ENCODE measurements at regions not wholly inside any gene's neighbourhood (a gene's known extent, or its start where the extent isn't known, plus 50 kb on each side); places are given as distances from the start of the nearest gene placed in this dataset.
"Not testable (repeated sequence)": the region's sequence is repeated elsewhere in the genome, so short reads cannot be mapped to it uniquely, and the experiment has no call there.

DNA sequence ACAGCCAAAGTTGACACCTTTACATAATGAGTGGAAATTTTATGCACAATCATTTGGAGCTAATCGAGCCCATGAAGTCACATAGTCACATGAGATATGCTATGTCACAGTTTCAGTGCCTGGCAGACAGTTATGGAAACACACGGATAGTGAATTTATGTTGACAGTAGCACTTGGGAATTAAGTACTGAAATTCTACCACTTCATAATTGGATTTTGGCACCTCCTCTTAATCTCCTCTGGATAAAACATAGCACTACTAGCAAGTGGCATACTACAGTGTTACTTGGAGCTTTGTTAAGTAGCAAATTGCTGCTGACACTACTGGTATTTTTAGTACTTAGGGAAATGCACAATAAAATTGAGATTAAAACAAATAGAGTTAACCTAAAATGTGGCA is 1679.4 kb downstream of the OTOL1 start:
- no peak for DNase-seq (ENCODE audit: insufficient read length, low spot score)
- TF ChIP-seq, protein P1, sequence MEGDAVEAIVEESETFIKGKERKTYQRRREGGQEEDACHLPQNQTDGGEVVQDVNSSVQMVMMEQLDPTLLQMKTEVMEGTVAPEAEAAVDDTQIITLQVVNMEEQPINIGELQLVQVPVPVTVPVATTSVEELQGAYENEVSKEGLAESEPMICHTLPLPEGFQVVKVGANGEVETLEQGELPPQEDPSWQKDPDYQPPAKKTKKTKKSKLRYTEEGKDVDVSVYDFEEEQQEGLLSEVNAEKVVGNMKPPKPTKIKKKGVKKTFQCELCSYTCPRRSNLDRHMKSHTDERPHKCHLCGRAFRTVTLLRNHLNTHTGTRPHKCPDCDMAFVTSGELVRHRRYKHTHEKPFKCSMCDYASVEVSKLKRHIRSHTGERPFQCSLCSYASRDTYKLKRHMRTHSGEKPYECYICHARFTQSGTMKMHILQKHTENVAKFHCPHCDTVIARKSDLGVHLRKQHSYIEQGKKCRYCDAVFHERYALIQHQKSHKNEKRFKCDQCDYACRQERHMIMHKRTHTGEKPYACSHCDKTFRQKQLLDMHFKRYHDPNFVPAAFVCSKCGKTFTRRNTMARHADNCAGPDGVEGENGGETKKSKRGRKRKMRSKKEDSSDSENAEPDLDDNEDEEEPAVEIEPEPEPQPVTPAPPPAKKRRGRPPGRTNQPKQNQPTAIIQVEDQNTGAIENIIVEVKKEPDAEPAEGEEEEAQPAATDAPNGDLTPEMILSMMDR (IDR thresholded peaks at IDR 0.05; ENCODE audit: insufficient read depth, missing control alignments), result no peak
- FAIRE-seq, result peak; percentile 56

DNA sequence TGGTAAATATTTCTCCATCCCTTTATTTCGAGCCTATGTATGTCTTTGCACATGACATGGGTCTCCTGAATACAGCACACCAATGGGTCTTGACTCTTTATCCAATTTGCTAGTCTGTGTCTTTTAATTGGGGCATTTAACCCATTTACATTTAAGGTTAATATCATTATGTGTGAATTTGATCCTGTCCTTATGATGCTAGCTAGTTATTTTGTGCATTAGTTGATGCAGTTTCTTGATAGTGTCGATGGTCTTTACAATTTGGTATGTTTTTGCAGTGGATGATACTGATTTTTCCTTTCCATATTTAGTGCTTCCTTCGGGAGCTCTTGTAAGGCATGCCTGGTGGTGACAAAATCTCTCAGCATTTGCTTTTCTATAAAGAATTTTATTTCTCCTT is 1675.9 kb downstream of the OTOL1 start:
- FAIRE-seq, result not testable (repeated sequence)

DNA sequence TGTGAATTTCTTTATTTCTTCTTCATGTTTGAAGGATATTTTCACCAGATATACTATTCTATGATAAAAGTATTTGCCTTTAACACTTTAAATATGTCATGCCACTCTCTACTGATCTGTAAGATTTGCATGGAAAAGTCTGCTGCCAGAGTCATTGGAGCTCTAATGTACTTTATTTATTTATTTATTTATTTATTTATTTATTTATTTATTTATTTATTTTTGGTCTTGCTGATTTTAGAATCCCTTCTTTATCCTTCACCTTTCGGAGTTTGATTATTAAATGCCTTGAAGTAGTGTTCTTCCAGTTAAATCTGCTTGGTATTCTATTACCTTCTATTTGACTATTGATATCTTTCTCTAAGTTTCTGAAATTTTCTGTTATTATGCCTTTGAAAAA is 1669.6 kb downstream of the OTOL1 start:
- TF ChIP-seq, protein P1 (IDR thresholded peaks at IDR 0.05; ENCODE audit: insufficient read depth, missing control alignments), result no peak
- FAIRE-seq, result no peak
- DNase-seq (ENCODE audit: insufficient read length, low spot score), result no peak

More for the DNA sequence above, 1675.9 kb downstream of the OTOL1 start:
- DNase-seq (ENCODE audit: insufficient read length, low spot score), result not testable (repeated sequence)

DNA sequence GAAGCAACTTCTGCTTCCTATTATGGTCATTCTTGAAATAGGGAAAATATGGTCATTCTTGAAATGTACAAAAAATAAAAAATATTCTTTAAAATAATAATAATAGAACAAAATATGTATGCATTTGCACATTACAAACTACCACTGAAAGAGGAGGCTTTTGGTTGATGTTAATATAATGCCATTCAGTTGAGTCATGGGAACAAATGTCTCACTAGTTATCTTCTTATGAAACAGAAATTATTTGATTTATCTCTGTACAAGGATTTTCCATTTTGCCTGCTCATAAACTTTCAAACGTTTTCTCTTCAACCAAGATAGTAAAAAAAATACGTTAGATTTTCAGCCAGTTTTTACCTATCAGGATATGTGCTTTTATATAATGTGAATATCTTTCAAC is 1662.7 kb downstream of the OTOL1 start:
- DNase-seq (ENCODE audit: insufficient read length, low spot score) (no peak), FAIRE-seq (no peak)
- TF ChIP-seq, protein P1 (IDR thresholded peaks at IDR 0.05; ENCODE audit: insufficient read depth, missing control alignments), result no peak

DNA sequence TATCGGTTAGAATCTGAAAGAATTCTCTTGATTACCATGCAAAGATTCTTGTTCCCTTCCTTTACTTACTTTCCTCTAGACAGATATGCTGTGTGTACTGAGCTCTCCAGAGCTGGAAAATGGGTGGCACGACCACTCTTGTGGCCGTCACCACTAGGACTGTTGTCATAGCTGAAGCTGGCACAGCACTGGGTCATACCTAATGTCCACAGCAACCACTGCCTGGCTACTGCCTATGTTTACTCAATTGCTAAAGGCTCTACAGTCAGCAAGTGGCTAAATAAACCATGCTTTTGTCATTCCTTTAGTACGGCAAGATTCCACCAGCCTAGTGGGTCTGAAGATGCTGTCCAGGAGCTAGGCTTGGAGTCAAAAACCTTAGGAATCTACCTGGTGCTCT is 1643.0 kb downstream of the OTOL1 start:
- FAIRE-seq, result no peak

DNA sequence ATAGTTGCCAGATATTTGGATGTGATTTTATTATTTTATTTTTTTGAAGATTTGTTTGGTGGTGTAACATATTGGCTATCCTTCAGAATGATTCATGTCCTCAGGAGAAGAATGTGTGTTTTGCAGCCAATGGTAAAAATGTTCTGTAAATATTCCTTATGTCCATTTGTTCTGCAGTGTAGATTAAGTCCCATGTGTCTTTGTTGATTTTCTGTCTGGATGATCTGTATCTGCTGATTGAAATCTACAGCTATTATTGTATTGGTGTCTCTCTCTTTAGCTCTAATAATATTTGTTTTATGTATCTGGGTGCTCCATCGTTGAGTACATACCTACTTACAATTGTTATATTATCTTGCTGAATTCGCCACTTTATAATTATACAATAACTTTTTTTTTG is 1641.7 kb downstream of the OTOL1 start:
- no peak for DNase-seq (ENCODE audit: insufficient read length, low spot score)
- FAIRE-seq, result no peak
- TF ChIP-seq, protein P1 (IDR thresholded peaks at IDR 0.05; ENCODE audit: insufficient read depth, missing control alignments), result no peak

More for the DNA sequence above, 1643.0 kb downstream of the OTOL1 start:
- DNase-seq (ENCODE audit: insufficient read length, low spot score), result no peak
- TF ChIP-seq, protein P1 (IDR thresholded peaks at IDR 0.05; ENCODE audit: insufficient read depth, missing control alignments), result no peak

DNA sequence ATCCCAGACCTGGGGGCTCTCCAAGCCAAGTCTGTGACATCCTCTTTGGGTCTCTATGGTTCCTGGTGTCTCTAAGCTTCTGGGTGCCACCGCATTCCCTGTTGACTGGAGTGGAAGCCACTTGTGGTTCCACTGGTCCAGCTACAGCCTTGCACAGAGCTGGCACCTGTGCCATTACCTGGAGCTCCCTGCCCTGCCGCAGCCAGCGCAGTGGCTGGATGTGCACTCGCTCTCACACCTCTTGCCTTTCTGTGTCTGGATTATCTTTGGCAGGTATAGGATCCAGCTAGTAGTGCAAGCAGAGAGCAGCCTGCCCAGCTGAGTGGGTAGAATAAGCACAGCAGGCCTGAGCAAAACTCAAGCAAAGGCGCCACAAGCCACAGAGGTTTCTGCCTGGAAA is 1635.5 kb downstream of the OTOL1 start:
- DNase-seq (ENCODE audit: insufficient read length, low spot score), result no peak
- FAIRE-seq, result no peak
- TF ChIP-seq, protein P1 (IDR thresholded peaks at IDR 0.05; ENCODE audit: insufficient read depth, missing control alignments), result no peak

DNA sequence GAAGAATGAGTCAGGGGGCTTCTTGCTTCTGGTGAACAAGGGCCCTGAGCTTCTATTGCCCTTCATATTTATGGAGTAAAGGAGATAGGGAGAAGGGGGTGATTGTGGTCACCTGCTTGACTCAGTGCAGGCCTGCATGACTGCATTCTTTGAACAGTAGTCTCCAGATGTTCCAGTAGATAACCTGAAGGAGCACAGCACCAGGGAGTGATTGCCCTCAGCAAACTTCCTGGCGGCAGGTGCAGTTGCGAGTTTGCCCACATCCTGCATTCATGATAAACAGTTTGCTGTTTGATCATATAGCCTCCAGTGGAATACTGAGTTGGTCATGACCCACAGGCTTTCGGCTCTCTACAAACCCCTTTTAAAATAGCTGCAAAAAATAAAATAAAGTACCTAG is 1632.7 kb downstream of the OTOL1 start:
- no peak for FAIRE-seq
- TF ChIP-seq, protein P1 (IDR thresholded peaks at IDR 0.05; ENCODE audit: insufficient read depth, missing control alignments), result no peak
- DNase-seq (ENCODE audit: insufficient read length, low spot score), result no peak
